Psoas muscle (tissue), 7 donors: ENCODE measurements at regions not wholly inside any gene's neighbourhood (a gene's known extent, or its start where the extent isn't known, plus 50 kb on each side); places are given as distances from the start of the nearest gene placed in this dataset.

ENCODE experiments used
- ATAC-seq, 4 donors: fragments of 200-7000 bp; cut with Tn5 transposase; one replicate each; pipeline ENCODE4 v1.9.1; 2020; ENCODE audit warnings: moderate library complexity in 3 of 4, mild to moderate bottlenecking in 2 of 4
- DNase-seq, 2 donors: peaks; one replicate each; pipeline ENCODE4 v3.0.0-alpha.2; 2020
- H3K27ac ChIP-seq: fragments of 200-600 bp; one replicate; pipeline ENCODE4 v1.8.0; 2022
- H3K27me3 ChIP-seq, 3 donors: fragments of 200-600 bp in 1 of 3; one replicate each; pipeline versions ENCODE4 v1.6.1 to v1.8.0; 2013 to 2022; ENCODE audit warnings: low read length in 2 of 3, mild to moderate bottlenecking in 2 of 3, moderate library complexity in 1 of 3; ENCODE audit not compliant: insufficient read depth in 3 of 3
- H3K36me3 ChIP-seq, 2 donors: fragments of 200-600 bp in 1 of 2; one replicate each; pipeline versions ENCODE4 v1.6.1 to v1.8.0; 2013 to 2022; ENCODE audit warnings: low read depth in 1 of 2, mild to moderate bottlenecking in 1 of 2, moderate library complexity in 1 of 2; ENCODE audit not compliant: insufficient read depth in 1 of 2
- H3K4me1 ChIP-seq: fragments of 200-600 bp; one replicate; pipeline ENCODE4 v1.8.0; 2022
- H3K4me3 ChIP-seq: fragments of 200-600 bp; one replicate; pipeline ENCODE4 v1.8.0; 2022; ENCODE audit warnings: mild to moderate bottlenecking
- H3K9me3 ChIP-seq: fragments of 200-600 bp; one replicate; pipeline ENCODE4 v1.8.0; 2022
- CTCF ChIP-seq: fragments of 200-600 bp; IDR thresholded peaks from one replicate; pipeline ENCODE4 v1.8.0; 2022; ENCODE audit warnings: antibody characterized with exemption
- WGBS, 3 donors: extraction: QIAGEN DNeasy Blood & Tissue Kit; methylation state at CpG; one replicate each; pipeline versions ENCODE4 v1.1.6 to v1.1.7; 2013; 5-methylcytosine and 5-hydroxymethylcytosine counted together
- intact Hi-C, 2 donors: fragments of 100-400 bp; cut with DNase I; formaldehyde crosslinking; loops; one replicate each; pipeline versions ENCODE4 v1.11.0 to v1.14.2; 2022
- donor health status: healthy with polysubstance abuse.
- donor health status: DM: no; HTN: no; CAD: no; lungs with moderate emphysema.
- donor health status: Bipolar disorder and iron deficiency.
- donor health status: healthy.
- donor health status: DM: yes; HTN: yes; CAD: no.
- donor health status: DM: no; HTN: no; CAD: no.
- donor health status: DM: yes; HTN: yes; CAD: no.

- no peak for TF ChIP-seq CTCF
- no peaks in the 10 kb centered on the region for H3K9me3 ChIP-seq
- 52 to 67% (median 63%) methylated on average over 4 of the region's 4 CpGs for whole genome bisulfite sequencing, 3 donors
- no peak overlapping the region for H3K27ac ChIP-seq
- H3K4me1 ChIP-seq, result no peaks in the 10 kb centered on the region
- DNase-seq, result no peak
- ATAC-seq, result no peak
- no peak overlapping the region for H3K4me3 ChIP-seq
- H3K36me3 ChIP-seq, result no peaks in the 10 kb centered on the region
- intact Hi-C loops, result no loop called here
- no peaks in the 10 kb centered on the region for H3K27me3 ChIP-seq
Observed at GRCh38 chrX:124895947-124896346, 423.7 kb upstream of the TEX13C start.

GRCh38 chrX:124902953-124903352 lies 416.7 kb upstream of the TEX13C start:
- H3K4me1 ChIP-seq, result no peaks in the 10 kb centered on the region
- DNase-seq, result no peak
- no peak for TF ChIP-seq CTCF
- H3K9me3 ChIP-seq, result no peaks in the 10 kb centered on the region
- no peaks in the 10 kb centered on the region for H3K36me3 ChIP-seq
- no peak for ATAC-seq
- no peak overlapping the region for H3K27ac ChIP-seq
- WGBS, 3 donors, result 56 to 71% (median 63%) methylated on average over 2 of the region's 2 CpGs
- intact Hi-C loops, result no loop called here
- H3K4me3 ChIP-seq, result no peak overlapping the region
- no peaks in the 10 kb centered on the region for H3K27me3 ChIP-seq

GRCh38 chrX:124910611-124911010 lies 409.1 kb upstream of the TEX13C start:
- TF ChIP-seq CTCF, result no peak
- no peaks in the 10 kb centered on the region for H3K27me3 ChIP-seq
- no peak overlapping the region for H3K27ac ChIP-seq
- H3K4me1 ChIP-seq, result no peaks in the 10 kb centered on the region
- no peak overlapping the region for H3K4me3 ChIP-seq
- DNase-seq, result no peak
- no peak for ATAC-seq
- intact Hi-C loops, result no loop called here
- WGBS, 3 donors, result 47 to 58% (median 57%) methylated on average over 4 of the region's 4 CpGs
- no peaks in the 10 kb centered on the region for H3K36me3 ChIP-seq
- no peaks in the 10 kb centered on the region for H3K9me3 ChIP-seq

GRCh38 chrX:124917011-124917410 lies 402.7 kb upstream of the TEX13C start:
- TF ChIP-seq CTCF, result no peak

GRCh38 chrX:124925681-124926080 lies 394.0 kb upstream of the TEX13C start:
- Histone ChIP-seq H3K27me3 (no peaks in the 10 kb centered on the region), H3K36me3 (no peaks in the 10 kb centered on the region), H3K4me1 (no peaks in the 10 kb centered on the region), H3K4me3 (no peak overlapping the region), H3K9me3 (no peaks in the 10 kb centered on the region), H3K27ac (no peak overlapping the region)
- TF ChIP-seq CTCF, result no peak
- intact Hi-C loops, result no loop called here
- 66 to 90% (median 90%) methylated on average over 1 of the region's 1 CpG for WGBS, 3 donors
- ATAC-seq, result no peak
- DNase-seq, result no peak

More at GRCh38 chrX:124917011-124917410, 402.7 kb upstream of the TEX13C start:
- intact Hi-C loops, result no loop called here
- H3K4me1 ChIP-seq, result no peaks in the 10 kb centered on the region
- H3K27ac ChIP-seq, result no peak overlapping the region
- no peak for DNase-seq
- ATAC-seq, result no peak
- H3K4me3 ChIP-seq, result no peak overlapping the region
- H3K36me3 ChIP-seq, result no peaks in the 10 kb centered on the region
- no peaks in the 10 kb centered on the region for H3K9me3 ChIP-seq
- H3K27me3 ChIP-seq, result no peaks in the 10 kb centered on the region
- 73 to 97% (median 86%) methylated on average over 2 of the region's 2 CpGs for WGBS, 3 donors
